VCaP (cell line): ENCODE measurements at regions not wholly inside any gene's neighbourhood (a gene's known extent, or its start where the extent isn't known, plus 50 kb on each side); places are given as distances from the start of the nearest gene placed in this dataset.

ENCODE experiments used
- H3K27ac ChIP-seq: fragments of 450-650 bp; 2 replicates; pipeline ENCODE4 v1.5.1; 2017
- TF ChIP-seq, protein P1 (sequence below): fragments of 450-650 bp; conservative IDR thresholded peaks from 2 replicates; pipeline ENCODE4 v1.5.1; 2017; ENCODE audit warnings: mild to moderate bottlenecking, moderate library complexity

DNA sequence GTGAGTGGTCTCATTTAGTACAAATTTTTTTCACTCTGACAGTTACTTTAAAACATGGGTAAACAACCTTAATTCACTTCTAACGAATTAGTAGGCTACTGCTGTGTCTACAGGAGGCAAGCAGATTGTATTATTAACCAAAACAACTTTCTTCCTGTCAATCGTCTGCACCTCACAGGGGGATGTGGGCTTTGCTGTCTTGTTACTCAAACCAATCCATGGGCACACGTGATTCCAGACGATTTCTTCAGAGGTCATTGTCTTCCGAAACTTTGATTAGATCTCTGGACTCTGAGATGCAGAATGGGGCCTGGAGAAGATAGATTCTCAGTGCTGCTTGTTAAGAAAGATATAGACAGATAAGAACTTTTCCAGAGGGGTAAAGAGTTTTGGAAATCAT lies 327.8 kb downstream of the DHX15 start:
- no peak overlapping the region for H3K27ac ChIP-seq
- TF ChIP-seq, protein P1, sequence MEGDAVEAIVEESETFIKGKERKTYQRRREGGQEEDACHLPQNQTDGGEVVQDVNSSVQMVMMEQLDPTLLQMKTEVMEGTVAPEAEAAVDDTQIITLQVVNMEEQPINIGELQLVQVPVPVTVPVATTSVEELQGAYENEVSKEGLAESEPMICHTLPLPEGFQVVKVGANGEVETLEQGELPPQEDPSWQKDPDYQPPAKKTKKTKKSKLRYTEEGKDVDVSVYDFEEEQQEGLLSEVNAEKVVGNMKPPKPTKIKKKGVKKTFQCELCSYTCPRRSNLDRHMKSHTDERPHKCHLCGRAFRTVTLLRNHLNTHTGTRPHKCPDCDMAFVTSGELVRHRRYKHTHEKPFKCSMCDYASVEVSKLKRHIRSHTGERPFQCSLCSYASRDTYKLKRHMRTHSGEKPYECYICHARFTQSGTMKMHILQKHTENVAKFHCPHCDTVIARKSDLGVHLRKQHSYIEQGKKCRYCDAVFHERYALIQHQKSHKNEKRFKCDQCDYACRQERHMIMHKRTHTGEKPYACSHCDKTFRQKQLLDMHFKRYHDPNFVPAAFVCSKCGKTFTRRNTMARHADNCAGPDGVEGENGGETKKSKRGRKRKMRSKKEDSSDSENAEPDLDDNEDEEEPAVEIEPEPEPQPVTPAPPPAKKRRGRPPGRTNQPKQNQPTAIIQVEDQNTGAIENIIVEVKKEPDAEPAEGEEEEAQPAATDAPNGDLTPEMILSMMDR: no peak

DNA sequence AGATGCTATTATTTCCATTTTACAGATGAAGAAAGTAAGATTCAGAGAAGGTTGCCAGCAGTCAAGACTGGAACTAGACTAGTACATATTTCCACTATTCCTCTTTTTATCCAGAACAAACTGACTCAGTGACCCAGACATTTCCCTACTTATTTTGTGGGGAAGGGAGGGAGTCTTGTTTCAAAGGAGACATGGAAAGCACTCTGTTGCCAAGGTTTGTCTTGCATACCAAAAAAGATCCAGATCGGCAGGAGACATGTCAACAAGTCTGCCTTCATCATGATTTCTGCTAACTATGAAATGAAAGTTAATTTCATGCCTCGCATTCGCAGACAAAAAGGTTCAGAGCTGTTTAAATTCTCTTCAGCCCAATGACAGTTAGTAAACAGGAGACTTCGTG lies 328.3 kb downstream of the DHX15 start:
- no peak overlapping the region for H3K27ac ChIP-seq
- TF ChIP-seq, protein P1: no peak

DNA sequence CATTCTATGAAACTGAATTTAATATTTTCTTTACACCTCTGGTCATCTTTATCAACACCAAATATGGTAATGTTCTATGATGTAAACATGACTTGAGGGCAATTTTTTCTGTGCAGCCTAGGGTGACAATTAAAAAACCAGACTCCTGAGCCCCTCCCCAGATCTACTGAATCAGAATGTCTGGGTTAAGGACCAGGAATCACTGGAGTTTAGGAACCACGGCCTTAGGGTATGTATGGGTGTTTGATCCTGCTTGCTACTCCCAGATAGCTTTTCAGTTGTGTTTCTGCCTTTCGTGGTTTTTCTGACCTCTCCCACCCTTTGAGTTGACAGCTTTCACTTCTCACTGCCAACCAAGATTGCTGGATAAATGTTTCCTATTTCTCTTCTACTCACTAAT lies 332.2 kb downstream of the DHX15 start:
- TF ChIP-seq, protein P1: no peak

DNA sequence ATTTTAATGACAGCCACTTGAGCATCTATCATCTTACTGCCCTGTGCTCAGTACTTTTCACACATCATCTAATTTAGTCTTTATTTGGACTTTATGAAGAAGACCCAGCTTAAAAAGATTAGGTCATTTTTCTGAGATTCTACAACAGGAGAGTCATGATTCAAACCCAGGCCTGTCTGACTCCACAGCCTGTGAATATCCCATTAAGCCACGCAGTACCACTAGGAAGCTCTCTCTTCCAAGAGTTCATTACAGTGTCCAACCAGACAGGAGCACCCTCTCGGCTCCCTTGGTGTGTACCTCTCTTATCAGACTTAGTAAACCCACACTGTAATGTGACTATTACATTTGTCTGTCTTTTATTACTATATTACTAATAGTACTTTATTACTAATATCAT lies 332.8 kb downstream of the DHX15 start:
- no peak overlapping the region for H3K27ac ChIP-seq

More for the DNA sequence above, 332.2 kb downstream of the DHX15 start:
- no peak overlapping the region for H3K27ac ChIP-seq

DNA sequence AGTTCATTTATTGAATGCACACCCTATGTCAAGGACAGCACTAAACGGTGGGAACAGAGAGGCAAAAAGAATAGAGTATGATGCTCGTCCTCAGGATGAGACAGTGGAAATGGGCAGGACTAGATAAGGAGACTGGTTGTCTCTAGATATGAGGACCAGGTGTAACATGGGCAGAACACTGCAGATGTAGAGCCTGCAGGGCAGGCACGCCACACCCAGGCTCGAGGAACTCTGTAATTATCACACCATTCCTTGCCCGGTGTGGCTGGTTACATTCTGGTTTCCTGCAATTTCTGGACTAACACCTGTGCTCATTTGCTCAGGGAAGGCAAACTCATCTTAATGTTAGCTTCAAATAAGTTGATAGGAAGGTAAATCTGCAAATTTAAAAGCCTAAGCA lies 334.4 kb downstream of the DHX15 start:
- no peak overlapping the region for H3K27ac ChIP-seq
- TF ChIP-seq, protein P1: no peak

More for the DNA sequence above, 332.8 kb downstream of the DHX15 start:
- TF ChIP-seq, protein P1: no peak

DNA sequence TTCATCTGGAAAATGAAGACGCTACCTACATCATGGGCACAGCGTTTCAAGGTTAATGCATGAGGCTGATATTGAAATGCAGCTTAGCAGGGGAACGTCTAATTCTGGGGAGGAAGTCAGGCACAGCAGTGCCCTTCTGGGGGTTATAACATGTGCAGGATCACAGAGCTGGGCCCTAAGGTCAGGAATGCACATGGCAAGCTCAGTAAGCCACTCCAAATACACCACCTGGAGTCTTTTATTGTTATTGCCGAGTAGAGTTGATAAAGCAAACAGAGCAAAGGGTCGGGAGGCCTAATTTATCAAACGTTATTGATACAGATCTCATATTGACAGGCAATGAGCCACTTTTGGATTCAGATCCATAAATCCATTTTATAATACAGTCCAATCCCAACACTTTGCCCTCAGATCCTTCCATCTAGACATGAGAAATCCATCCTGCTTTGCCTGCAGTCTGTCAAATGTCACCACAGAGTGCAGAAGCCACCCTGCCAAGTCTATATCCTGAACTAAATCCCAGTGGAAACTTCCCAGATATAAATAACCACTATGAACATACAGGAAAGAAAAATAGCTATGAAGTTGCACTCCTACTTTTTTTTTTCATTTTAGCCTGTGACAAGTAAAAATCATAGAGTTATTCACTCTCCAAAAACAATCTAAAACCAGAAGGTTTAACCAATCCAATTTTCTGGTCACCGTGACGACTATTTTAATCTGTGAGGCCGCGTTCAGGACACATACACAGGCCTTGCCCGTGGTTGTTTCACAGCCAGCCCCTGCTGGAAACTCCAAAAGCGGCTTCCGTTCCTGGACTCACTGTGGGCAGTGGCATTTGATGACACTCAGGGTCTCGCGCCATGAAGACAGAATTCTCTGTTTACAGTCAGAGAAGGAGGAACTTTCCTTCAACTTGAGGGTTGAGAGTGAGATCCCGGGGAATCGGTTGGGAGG lies 335.4 kb downstream of the DHX15 start:
- TF ChIP-seq, protein P1: no peak
- no peak overlapping the region for H3K27ac ChIP-seq

DNA sequence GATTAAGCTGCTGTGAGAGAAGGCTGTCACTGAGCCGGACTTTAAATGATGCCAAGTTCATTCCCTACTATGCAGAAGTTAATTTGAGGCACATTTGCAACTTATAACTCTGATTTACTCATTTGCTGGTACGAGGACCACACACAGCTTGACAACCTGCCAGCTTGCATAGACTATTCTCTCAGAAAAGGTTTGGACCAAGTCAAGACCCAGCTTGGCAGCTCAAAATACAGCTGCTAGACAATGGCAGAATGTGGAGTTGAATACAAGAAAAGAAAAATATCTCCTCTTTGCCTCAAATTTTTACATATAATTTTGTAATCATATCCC lies 338.9 kb downstream of the DHX15 start:
- H3K27ac ChIP-seq: no peak overlapping the region
- TF ChIP-seq, protein P1: no peak
